ENCODE measurements at regions not wholly inside any gene's neighbourhood (a gene's known extent, or its start where the extent isn't known, plus 50 kb on each side); places are given as distances from the start of the nearest gene placed in this dataset.

DNA sequence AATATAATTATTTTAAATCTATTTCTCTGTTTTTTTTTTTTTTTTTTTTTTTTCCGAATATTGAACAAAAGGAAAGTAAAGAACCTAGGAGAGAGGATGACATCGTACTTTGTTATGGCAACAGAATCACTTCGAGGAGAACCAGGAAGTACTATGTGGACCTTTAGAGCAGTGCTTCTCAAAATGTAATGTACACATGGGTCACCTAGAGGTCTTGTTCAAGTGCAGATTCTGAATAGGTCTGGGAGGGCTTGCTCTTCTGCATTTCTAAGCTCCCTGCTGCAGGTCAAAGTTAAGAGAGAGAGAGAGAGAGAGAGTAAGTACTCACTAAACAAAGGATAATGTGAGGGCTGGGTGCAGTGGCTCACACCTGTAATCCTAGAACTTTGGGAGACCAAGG lies 419.5 kb upstream of the TENM4 start:
- TF ChIP-seq, protein P1, sequence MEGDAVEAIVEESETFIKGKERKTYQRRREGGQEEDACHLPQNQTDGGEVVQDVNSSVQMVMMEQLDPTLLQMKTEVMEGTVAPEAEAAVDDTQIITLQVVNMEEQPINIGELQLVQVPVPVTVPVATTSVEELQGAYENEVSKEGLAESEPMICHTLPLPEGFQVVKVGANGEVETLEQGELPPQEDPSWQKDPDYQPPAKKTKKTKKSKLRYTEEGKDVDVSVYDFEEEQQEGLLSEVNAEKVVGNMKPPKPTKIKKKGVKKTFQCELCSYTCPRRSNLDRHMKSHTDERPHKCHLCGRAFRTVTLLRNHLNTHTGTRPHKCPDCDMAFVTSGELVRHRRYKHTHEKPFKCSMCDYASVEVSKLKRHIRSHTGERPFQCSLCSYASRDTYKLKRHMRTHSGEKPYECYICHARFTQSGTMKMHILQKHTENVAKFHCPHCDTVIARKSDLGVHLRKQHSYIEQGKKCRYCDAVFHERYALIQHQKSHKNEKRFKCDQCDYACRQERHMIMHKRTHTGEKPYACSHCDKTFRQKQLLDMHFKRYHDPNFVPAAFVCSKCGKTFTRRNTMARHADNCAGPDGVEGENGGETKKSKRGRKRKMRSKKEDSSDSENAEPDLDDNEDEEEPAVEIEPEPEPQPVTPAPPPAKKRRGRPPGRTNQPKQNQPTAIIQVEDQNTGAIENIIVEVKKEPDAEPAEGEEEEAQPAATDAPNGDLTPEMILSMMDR (IDR thresholded peaks at IDR 0.05) = no peak
- TF ChIP-seq, protein P2, sequence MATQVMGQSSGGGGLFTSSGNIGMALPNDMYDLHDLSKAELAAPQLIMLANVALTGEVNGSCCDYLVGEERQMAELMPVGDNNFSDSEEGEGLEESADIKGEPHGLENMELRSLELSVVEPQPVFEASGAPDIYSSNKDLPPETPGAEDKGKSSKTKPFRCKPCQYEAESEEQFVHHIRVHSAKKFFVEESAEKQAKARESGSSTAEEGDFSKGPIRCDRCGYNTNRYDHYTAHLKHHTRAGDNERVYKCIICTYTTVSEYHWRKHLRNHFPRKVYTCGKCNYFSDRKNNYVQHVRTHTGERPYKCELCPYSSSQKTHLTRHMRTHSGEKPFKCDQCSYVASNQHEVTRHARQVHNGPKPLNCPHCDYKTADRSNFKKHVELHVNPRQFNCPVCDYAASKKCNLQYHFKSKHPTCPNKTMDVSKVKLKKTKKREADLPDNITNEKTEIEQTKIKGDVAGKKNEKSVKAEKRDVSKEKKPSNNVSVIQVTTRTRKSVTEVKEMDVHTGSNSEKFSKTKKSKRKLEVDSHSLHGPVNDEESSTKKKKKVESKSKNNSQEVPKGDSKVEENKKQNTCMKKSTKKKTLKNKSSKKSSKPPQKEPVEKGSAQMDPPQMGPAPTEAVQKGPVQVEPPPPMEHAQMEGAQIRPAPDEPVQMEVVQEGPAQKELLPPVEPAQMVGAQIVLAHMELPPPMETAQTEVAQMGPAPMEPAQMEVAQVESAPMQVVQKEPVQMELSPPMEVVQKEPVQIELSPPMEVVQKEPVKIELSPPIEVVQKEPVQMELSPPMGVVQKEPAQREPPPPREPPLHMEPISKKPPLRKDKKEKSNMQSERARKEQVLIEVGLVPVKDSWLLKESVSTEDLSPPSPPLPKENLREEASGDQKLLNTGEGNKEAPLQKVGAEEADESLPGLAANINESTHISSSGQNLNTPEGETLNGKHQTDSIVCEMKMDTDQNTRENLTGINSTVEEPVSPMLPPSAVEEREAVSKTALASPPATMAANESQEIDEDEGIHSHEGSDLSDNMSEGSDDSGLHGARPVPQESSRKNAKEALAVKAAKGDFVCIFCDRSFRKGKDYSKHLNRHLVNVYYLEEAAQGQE (IDR thresholded peaks at IDR 0.05; ENCODE audit: insufficient read depth in 1 of 2, low read depth in 2 of 2, low read length in 1 of 2) = no peak
- TF ChIP-seq POLR2AphosphoS5 (IDR thresholded peaks at IDR 0.05; ENCODE audit: low read depth, low read length) (no peak), SIN3A (IDR thresholded peaks at IDR 0.05; ENCODE audit: borderline replicate concordance, insufficient read depth, low read depth, low read length) (no peak), TCF7L2 (IDR thresholded peaks at IDR 0.05; ENCODE audit: low read depth, low read length) (no peak)

Measured in Panc1 (cell line).